Muscle of leg (tissue), 3 donors: ENCODE measurements at regions not wholly inside any gene's neighbourhood (a gene's known extent, or its start where the extent isn't known, plus 50 kb on each side); places are given as distances from the start of the nearest gene placed in this dataset.

ENCODE experiments used
- DNase-seq: peaks from one replicate; pipeline ENCODE4 v3.0.0; 2013
- H3K27ac ChIP-seq: one replicate; pipeline ENCODE4 v1.5.1; 2013; ENCODE audit warnings: mild to moderate bottlenecking, low read length, control low read depth
- H3K27me3 ChIP-seq: one replicate; pipeline ENCODE4 v1.6.1; 2013; ENCODE audit warnings: low read length; ENCODE audit not compliant: control insufficient read depth, insufficient read depth
- H3K36me3 ChIP-seq: one replicate; pipeline ENCODE4 v1.6.1; 2013; ENCODE audit warnings: low read length; ENCODE audit not compliant: control insufficient read depth, insufficient read depth
- H3K4me1 ChIP-seq: one replicate; pipeline ENCODE4 v1.6.1; 2013; ENCODE audit warnings: low read length; ENCODE audit not compliant: control insufficient read depth, insufficient read depth
- H3K4me3 ChIP-seq: one replicate; pipeline ENCODE4 v1.5.1; 2013; ENCODE audit warnings: low read length, control low read depth
- H3K9me3 ChIP-seq: replicated peaks from 2 replicates; pipeline ENCODE4 v1.6.1; 2013; ENCODE audit warnings: low read depth, low read length; ENCODE audit not compliant: control insufficient read depth
- WGBS: methylation state at CpG from one replicate; pipeline ENCODE4 v1.1.5; 2013; ENCODE audit warnings: missing lambda C conversion rate; ENCODE audit not compliant: insufficient coverage; 5-methylcytosine and 5-hydroxymethylcytosine counted together

GRCh38 chr20:19819149-19819548 is 61.1 kb downstream of the RIN2 start:
- Histone ChIP-seq H3K4me1 (peaks cover 16% of the 10 kb centered on the region), H3K9me3 (peaks cover 4% of the 10 kb centered on the region), H3K27ac (no peak overlapping the region), H3K4me3 (no peak overlapping the region), H3K36me3 (peaks cover 3% of the 10 kb centered on the region), H3K27me3 (no peaks in the 10 kb centered on the region)
- 92% methylated on average over 1 of the region's 1 CpG for WGBS
- no peak for DNase-seq

GRCh38 chr20:19820555-19821211 is 62.6 kb downstream of the RIN2 start:
- DNase-seq: no peak
- Histone ChIP-seq H3K27ac (no peak overlapping the region), H3K9me3 (peaks cover 4% of the 10 kb centered on the region), H3K4me3 (no peak overlapping the region), H3K36me3 (peaks cover 3% of the 10 kb centered on the region), H3K27me3 (no peaks in the 10 kb centered on the region), H3K4me1 (peaks cover 14% of the 10 kb centered on the region)
- 67% methylated on average over 2 of the region's 4 CpGs for WGBS

GRCh38 chr20:19821606-19822005 is 63.5 kb downstream of the RIN2 start:
- H3K4me3 ChIP-seq: no peak overlapping the region
- no peaks in the 10 kb centered on the region for H3K27me3 ChIP-seq
- no peak overlapping the region for H3K27ac ChIP-seq
- H3K9me3 ChIP-seq: peaks cover 4% of the 10 kb centered on the region
- peaks cover 3% of the 10 kb centered on the region for H3K36me3 ChIP-seq
- WGBS: no CpG with 5 or more reads among the region's 3 CpGs
- DNase-seq: no peak
- peaks cover 12% of the 10 kb centered on the region for H3K4me1 ChIP-seq

GRCh38 chr20:19823216-19823615 is 65.2 kb downstream of the RIN2 start:
- peaks cover 3% of the 10 kb centered on the region for H3K36me3 ChIP-seq
- H3K27ac ChIP-seq: no peak overlapping the region
- peaks cover 4% of the 10 kb centered on the region for H3K9me3 ChIP-seq
- DNase-seq: no peak
- WGBS: no CpG with 5 or more reads among the region's 5 CpGs
- H3K27me3 ChIP-seq: no peaks in the 10 kb centered on the region
- H3K4me1 ChIP-seq: peaks cover 14% of the 10 kb centered on the region
- no peak overlapping the region for H3K4me3 ChIP-seq

GRCh38 chr20:19823971-19824370 is 65.9 kb downstream of the RIN2 start:
- no peak overlapping the region for H3K4me3 ChIP-seq
- peak; percentile 53 for DNase-seq
- H3K9me3 ChIP-seq: peaks cover 2% of the 10 kb centered on the region
- H3K36me3 ChIP-seq: peaks cover 2% of the 10 kb centered on the region
- peaks cover 17% of the 10 kb centered on the region for H3K4me1 ChIP-seq
- 32% methylated on average over 6 of the region's 10 CpGs for whole genome bisulfite sequencing
- no peak overlapping the region for H3K27ac ChIP-seq
- H3K27me3 ChIP-seq: no peaks in the 10 kb centered on the region

- H3K27ac ChIP-seq: no peak overlapping the region
- WGBS: no CpG with 5 or more reads among the region's 3 CpGs
Measured at GRCh38 chr20:19824861-19825260, 66.8 kb downstream of the RIN2 start.

GRCh38 chr20:19826179-19826914 is 68.3 kb downstream of the RIN2 start:
- H3K27me3 ChIP-seq: no peaks in the 10 kb centered on the region
- no peak for DNase-seq
- H3K9me3 ChIP-seq: no peaks in the 10 kb centered on the region
- peaks cover 17% of the 10 kb centered on the region for H3K4me1 ChIP-seq
- H3K27ac ChIP-seq: no peak overlapping the region
- WGBS: 77% methylated on average over 3 of the region's 3 CpGs
- no peaks in the 10 kb centered on the region for H3K36me3 ChIP-seq
- no peak overlapping the region for H3K4me3 ChIP-seq

More at GRCh38 chr20:19824861-19825260, 66.8 kb downstream of the RIN2 start:
- H3K27me3 ChIP-seq: no peaks in the 10 kb centered on the region
- no peak for DNase-seq
- H3K4me3 ChIP-seq: no peak overlapping the region
- H3K36me3 ChIP-seq: no peaks in the 10 kb centered on the region
- H3K9me3 ChIP-seq: no peaks in the 10 kb centered on the region
- H3K4me1 ChIP-seq: peaks cover 17% of the 10 kb centered on the region

- H3K9me3 ChIP-seq: no peaks in the 10 kb centered on the region
- H3K27ac ChIP-seq: no peak overlapping the region
- no CpG with 5 or more reads among the region's 1 CpG for WGBS
- H3K4me1 ChIP-seq: peaks cover 17% of the 10 kb centered on the region
- H3K36me3 ChIP-seq: no peaks in the 10 kb centered on the region
- H3K27me3 ChIP-seq: no peaks in the 10 kb centered on the region
- no peak overlapping the region for H3K4me3 ChIP-seq
- no peak for DNase-seq
Measured at GRCh38 chr20:19827818-19828217, 69.8 kb downstream of the RIN2 start.

GRCh38 chr20:19828232-19828631 is 70.2 kb downstream of the RIN2 start:
- WGBS: no CpG with 5 or more reads among the region's 4 CpGs
- Histone ChIP-seq H3K9me3 (no peaks in the 10 kb centered on the region), H3K4me3 (no peak overlapping the region), H3K27ac (no peak overlapping the region), H3K27me3 (no peaks in the 10 kb centered on the region), H3K36me3 (no peaks in the 10 kb centered on the region), H3K4me1 (peaks cover 15% of the 10 kb centered on the region)
- peak; percentile 74 for DNase-seq

- no peaks in the 10 kb centered on the region for H3K36me3 ChIP-seq
- H3K4me1 ChIP-seq: peaks cover 6% of the 10 kb centered on the region
- DNase-seq: no peak
- H3K27ac ChIP-seq: no peak overlapping the region
- H3K4me3 ChIP-seq: no peak overlapping the region
- H3K9me3 ChIP-seq: no peaks in the 10 kb centered on the region
- 100% methylated on average over 1 of the region's 2 CpGs for WGBS
- H3K27me3 ChIP-seq: no peaks in the 10 kb centered on the region
Measured at GRCh38 chr20:19830211-19830785, 72.2 kb downstream of the RIN2 start.
